NCI-H1694 (cell line): ENCODE measurements at regions not wholly inside any gene's neighbourhood (a gene's known extent, or its start where the extent isn't known, plus 50 kb on each side); places are given as distances from the start of the nearest gene placed in this dataset.
"Not testable (repeated sequence)": the region's sequence is repeated elsewhere in the genome, so short reads cannot be mapped to it uniquely, and the experiment has no call there.

Source experiments
- DNase-seq: peaks from one replicate; lab custom pipeline; 2025; lab: John Stamatoyannopoulos, UW

GRCh38 chr2:107721178-107721577, 105.5 kb upstream of the RGPD4 start:
- DNase-seq: no peak

GRCh38 chr2:107721586-107721985, 105.1 kb upstream of the RGPD4 start:
- no peak for DNase-seq

- DNase-seq: not testable (repeated sequence)
These were observed 100.9 kb upstream of the RGPD4 start for GRCh38 chr2:107725824-107726223.

GRCh38 chr2:107727318-107727717, 99.4 kb upstream of the RGPD4 start:
- DNase-seq: no peak

GRCh38 chr2:107728586-107728985, 98.1 kb upstream of the RGPD4 start:
- DNase-seq: no peak

GRCh38 chr2:107729440-107729839, 97.3 kb upstream of the RGPD4 start:
- DNase-seq: no peak

- DNase-seq: no peak
These were observed 95.8 kb upstream of the RGPD4 start for GRCh38 chr2:107730898-107731297.

- DNase-seq: no peak
These were observed 95.3 kb upstream of the RGPD4 start for GRCh38 chr2:107731435-107731834.

GRCh38 chr2:107735201-107735600, 91.5 kb upstream of the RGPD4 start:
- DNase-seq: no peak

- no peak for DNase-seq
These were observed 88.9 kb upstream of the RGPD4 start for GRCh38 chr2:107737756-107738155.

GRCh38 chr2:107738266-107738665, 88.4 kb upstream of the RGPD4 start:
- DNase-seq: no peak

- DNase-seq: no peak
These were observed 86.4 kb upstream of the RGPD4 start for GRCh38 chr2:107740300-107740699.

GRCh38 chr2:107742460-107743027, 84.1 kb upstream of the RGPD4 start:
- no peak for DNase-seq

GRCh38 chr2:107743274-107743673, 83.4 kb upstream of the RGPD4 start:
- DNase-seq: no peak

GRCh38 chr2:107745100-107745499, 81.6 kb upstream of the RGPD4 start:
- no peak for DNase-seq

GRCh38 chr2:107746552-107747198, 80.0 kb upstream of the RGPD4 start:
- DNase-seq: not testable (repeated sequence)

- not testable (repeated sequence) for DNase-seq
These were observed 79.3 kb upstream of the RGPD4 start for GRCh38 chr2:107747199-107747963.

GRCh38 chr2:107747964-107748583, 78.6 kb upstream of the RGPD4 start:
- no peak for DNase-seq

GRCh38 chr2:107751936-107752335, 74.8 kb upstream of the RGPD4 start:
- no peak for DNase-seq

GRCh38 chr2:107753806-107754205, 72.9 kb upstream of the RGPD4 start:
- DNase-seq: not testable (repeated sequence)

GRCh38 chr2:107757223-107757622, 69.5 kb upstream of the RGPD4 start:
- no peak for DNase-seq

- DNase-seq: no peak
These were observed 65.9 kb upstream of the RGPD4 start for GRCh38 chr2:107760620-107761364.
